Natural killer cell (primary cell): ENCODE measurements at regions not wholly inside any gene's neighbourhood (a gene's known extent, or its start where the extent isn't known, plus 50 kb on each side); places are given as distances from the start of the nearest gene placed in this dataset.

Experiments
- ATAC-seq, 3 donors: fragments of 150-1000 bp in 2 of 3; fragments of 200-7000 bp in 1 of 3; cut with Tn5 transposase; 1 replicate in 1 of 3; 2 replicates in 2 of 3; pipeline ENCODE4 v1.10.0; 2021; ENCODE audit warnings: mild to moderate bottlenecking in 2 of 3, moderate library complexity in 2 of 3
- DNase-seq, 2 donors: peaks; one replicate each; pipeline versions ENCODE4 v3.0.0 to v3.0.0-alpha.2; 2013 to 2021; ENCODE audit warnings: mixed read lengths in 1 of 2
- H3K27ac ChIP-seq: one replicate; pipeline ENCODE4 v1.5.1; 2013; ENCODE audit warnings: mild to moderate bottlenecking, low read length
- H3K27me3 ChIP-seq: one replicate; pipeline ENCODE4 v1.6.1; 2013; ENCODE audit warnings: low read length; ENCODE audit not compliant: control insufficient read depth, insufficient read depth
- H3K36me3 ChIP-seq: one replicate; pipeline ENCODE4 v1.6.1; 2013; ENCODE audit warnings: low read length; ENCODE audit not compliant: control insufficient read depth, insufficient read depth
- H3K4me1 ChIP-seq: one replicate; pipeline ENCODE4 v1.6.1; 2013; ENCODE audit warnings: low read length; ENCODE audit not compliant: control insufficient read depth, insufficient read depth
- H3K4me3 ChIP-seq: one replicate; pipeline ENCODE4 v1.5.1; 2013; ENCODE audit warnings: low read length
- H3K9me3 ChIP-seq: one replicate; pipeline ENCODE4 v1.6.1; 2013; ENCODE audit warnings: low read length; ENCODE audit not compliant: control insufficient read depth, insufficient read depth
- H3K27ac Mint-ChIP-seq, 2 donors: one replicate each; pipeline ENCODE4 v1.8.0; 2022; ENCODE audit warnings: mild to moderate bottlenecking in 2 of 2, mixed read lengths in 2 of 2, moderate library complexity in 1 of 2
- H3K27me3 Mint-ChIP-seq, 2 donors: one replicate each; pipeline ENCODE4 v1.8.0; 2022; ENCODE audit warnings: low read depth in 2 of 2, mixed read lengths in 2 of 2
- H3K36me3 Mint-ChIP-seq: one replicate; pipeline ENCODE4 v1.8.0; 2022; ENCODE audit warnings: mixed read lengths
- H3K4me1 Mint-ChIP-seq, 2 donors: one replicate each; pipeline ENCODE4 v1.8.0; 2022; ENCODE audit warnings: mixed read lengths in 2 of 2
- H3K4me3 Mint-ChIP-seq: one replicate; pipeline ENCODE4 v1.8.0; 2022; ENCODE audit warnings: mild to moderate bottlenecking, moderate library complexity, mixed read lengths
- H3K9me3 Mint-ChIP-seq, 2 donors: one replicate each; pipeline ENCODE4 v1.8.0; 2022; ENCODE audit warnings: mixed read lengths in 2 of 2
- CTCF ChIP-seq: fragments of 200-600 bp; IDR thresholded peaks from one replicate; pipeline ENCODE4 v1.8.0; 2022; ENCODE audit warnings: antibody characterized with exemption
- WGBS: methylation state at CpG from one replicate; pipeline ENCODE4 v1.1.7; 2013; ENCODE audit warnings: missing lambda C conversion rate; ENCODE audit not compliant: insufficient coverage; 5-methylcytosine and 5-hydroxymethylcytosine counted together
- intact Hi-C: fragments of 100-400 bp; cut with micrococcal nuclease; formaldehyde crosslinking; loops from one replicate; pipeline ENCODE4 v1.14.2; 2022

- TF ChIP-seq CTCF = no peak
- ATAC-seq (no peak), DNase-seq (no peak)
- Histone ChIP-seq H3K36me3 (no peaks in the 10 kb centered on the region), H3K9me3 (no peaks in the 10 kb centered on the region), H3K27me3 (no peaks in the 10 kb centered on the region), H3K4me3 (no peak overlapping the region), H3K27ac (no peak overlapping the region), H3K4me1 (no peaks in the 10 kb centered on the region)
- no peak overlapping the region for H3K4me3 Mint-ChIP-seq
- no peak overlapping the region for H3K27ac Mint-ChIP-seq
- H3K4me1 Mint-ChIP-seq = no peaks in the 10 kb centered on the region
- H3K9me3 Mint-ChIP-seq = no peaks in the 10 kb centered on the region
- 82% methylated on average over 5 of the region's 5 CpGs for WGBS
- peaks cover 4 to 13% of the 10 kb centered on the region in 2 donors for H3K27me3 Mint-ChIP-seq
- intact Hi-C loops = no loop called here
- H3K36me3 Mint-ChIP-seq = no peaks in the 10 kb centered on the region
These were observed 500.1 kb downstream of the RPS24 start for GRCh38 chr10:78533776-78534175.

- intact Hi-C loops = no loop called here
- no peaks in the 10 kb centered on the region for H3K27me3 ChIP-seq
- WGBS = 91% methylated on average over 4 of the region's 4 CpGs
- Mint-ChIP-seq H3K9me3 (no peaks in the 10 kb centered on the region), H3K27me3 (peaks cover 5 to 6% of the 10 kb centered on the region in 2 donors), H3K27ac (no peak overlapping the region), H3K36me3 (no peaks in the 10 kb centered on the region), H3K4me3 (no peak overlapping the region), H3K4me1 (no peaks in the 10 kb centered on the region)
- H3K27ac ChIP-seq = no peak overlapping the region
- no peak overlapping the region for H3K4me3 ChIP-seq
- no peaks in the 10 kb centered on the region for H3K9me3 ChIP-seq
- ATAC-seq (no peak), DNase-seq (no peak)
- TF ChIP-seq CTCF = no peak
- no peaks in the 10 kb centered on the region for H3K4me1 ChIP-seq
- H3K36me3 ChIP-seq = no peaks in the 10 kb centered on the region
These were observed 502.1 kb downstream of the RPS24 start for GRCh38 chr10:78535716-78536218.

GRCh38 chr10:78537018-78537417 lies 503.4 kb downstream of the RPS24 start:
- Mint-ChIP-seq H3K4me3 (no peak overlapping the region), H3K36me3 (no peaks in the 10 kb centered on the region), H3K4me1 (peaks cover 4 to 7% of the 10 kb centered on the region in 2 donors), H3K27me3 (peaks cover 5 to 6% of the 10 kb centered on the region in 2 donors), H3K9me3 (no peaks in the 10 kb centered on the region), H3K27ac (no peak overlapping the region)
- Histone ChIP-seq H3K27ac (no peak overlapping the region), H3K36me3 (no peaks in the 10 kb centered on the region), H3K4me3 (no peak overlapping the region), H3K27me3 (no peaks in the 10 kb centered on the region), H3K4me1 (no peaks in the 10 kb centered on the region), H3K9me3 (no peaks in the 10 kb centered on the region)
- ATAC-seq (no peak), DNase-seq (no peak)
- TF ChIP-seq CTCF = no peak
- WGBS = 86% methylated on average over 5 of the region's 5 CpGs
- intact Hi-C loops = no loop called here

GRCh38 chr10:78539247-78539766 lies 505.6 kb downstream of the RPS24 start:
- Histone ChIP-seq H3K27me3 (no peaks in the 10 kb centered on the region), H3K4me1 (no peaks in the 10 kb centered on the region), H3K27ac (no peak overlapping the region), H3K36me3 (no peaks in the 10 kb centered on the region), H3K4me3 (no peak overlapping the region), H3K9me3 (no peaks in the 10 kb centered on the region)
- peaks cover 9 to 12% of the 10 kb centered on the region in 2 donors for H3K4me1 Mint-ChIP-seq
- TF ChIP-seq CTCF = no peak
- WGBS = 78% methylated on average over 7 of the region's 7 CpGs
- H3K27me3 Mint-ChIP-seq = peaks cover 0 to 3% of the 10 kb centered on the region in 2 donors
- no peak overlapping the region for H3K4me3 Mint-ChIP-seq
- DNase-seq = no peak
- no peaks in the 10 kb centered on the region for H3K9me3 Mint-ChIP-seq
- intact Hi-C loops = no loop called here
- H3K36me3 Mint-ChIP-seq = no peaks in the 10 kb centered on the region
- no peak for ATAC-seq
- no peak overlapping the region for H3K27ac Mint-ChIP-seq
